Activated CD8-positive, alpha-beta memory T cell treated with anti-CD3 and anti-CD28 coated beads, Interleukin-2, amount 50 U/mL, for 1 hour (primary cell): ENCODE measurements at regions not wholly inside any gene's neighbourhood (a gene's known extent, or its start where the extent isn't known, plus 50 kb on each side); places are given as distances from the start of the nearest gene placed in this dataset.

Source experiments
- DNase-seq: peaks from one replicate; pipeline ENCODE4 v3.0.0-alpha.2; 2020; ENCODE audit errors: extremely low read depth

- no peak for DNase-seq
Observed at GRCh38 chr10:128491686-128492085, 365.5 kb upstream of the MKI67 start.

GRCh38 chr10:128493811-128494210 is 367.6 kb upstream of the MKI67 start:
- no peak for DNase-seq

GRCh38 chr10:128494665-128495064 is 368.4 kb upstream of the MKI67 start:
- DNase-seq = no peak

- DNase-seq = no peak
Observed at GRCh38 chr10:128497660-128498377, 371.6 kb upstream of the MKI67 start.

GRCh38 chr10:128498378-128498730 is 372.1 kb upstream of the MKI67 start:
- no peak for DNase-seq

- no peak for DNase-seq
Observed at GRCh38 chr10:128498746-128499145, 372.5 kb upstream of the MKI67 start.

GRCh38 chr10:128499486-128499885 is 373.3 kb upstream of the MKI67 start:
- DNase-seq = no peak

GRCh38 chr10:128499956-128500355 is 373.7 kb upstream of the MKI67 start:
- DNase-seq = no peak

- DNase-seq = no peak
Observed at GRCh38 chr10:128500642-128501041, 374.4 kb upstream of the MKI67 start.

GRCh38 chr10:128505346-128505745 is 379.1 kb upstream of the MKI67 start:
- no peak for DNase-seq

GRCh38 chr10:128506423-128506822 is 380.2 kb upstream of the MKI67 start:
- DNase-seq = no peak

GRCh38 chr10:128507066-128507465 is 380.8 kb upstream of the MKI67 start:
- no peak for DNase-seq

- DNase-seq = no peak
Observed at GRCh38 chr10:128511284-128511683, 385.1 kb upstream of the MKI67 start.

GRCh38 chr10:128512767-128513166 is 386.5 kb upstream of the MKI67 start:
- DNase-seq = no peak

- DNase-seq = no peak
Observed at GRCh38 chr10:128514536-128514935, 388.3 kb upstream of the MKI67 start.

GRCh38 chr10:128516180-128516579 is 390.0 kb upstream of the MKI67 start:
- DNase-seq = no peak

GRCh38 chr10:128517167-128517566 is 390.9 kb upstream of the MKI67 start:
- DNase-seq = no peak

- DNase-seq = no peak
Observed at GRCh38 chr10:128518000-128518399, 391.8 kb upstream of the MKI67 start.

- no peak for DNase-seq
Observed at GRCh38 chr10:128519581-128519980, 393.4 kb upstream of the MKI67 start.

- DNase-seq = no peak
Observed at GRCh38 chr10:128520211-128520815, 394.1 kb upstream of the MKI67 start.

- no peak for DNase-seq
Observed at GRCh38 chr10:128522551-128523308, 396.5 kb upstream of the MKI67 start.

GRCh38 chr10:128525444-128525843 is 399.2 kb upstream of the MKI67 start:
- DNase-seq = no peak

GRCh38 chr10:128525936-128526335 is 399.7 kb upstream of the MKI67 start:
- no peak for DNase-seq
